B cell (primary cell): ENCODE measurements at regions not wholly inside any gene's neighbourhood (a gene's known extent, or its start where the extent isn't known, plus 50 kb on each side); places are given as distances from the start of the nearest gene placed in this dataset.

Experiments
- CTCF ChIP-seq: fragments of 200-600 bp; IDR thresholded peaks from one replicate; pipeline ENCODE4 v1.8.0; 2022; ENCODE audit warnings: antibody characterized with exemption, mild to moderate bottlenecking
- EZH2 ChIP-seq: IDR thresholded peaks from 2 replicates; pipeline ENCODE4 v1.6.1; 2012; ENCODE audit warnings: borderline replicate concordance, low read depth, mild to moderate bottlenecking, moderate library complexity, low read length; ENCODE audit not compliant: insufficient read depth, poor library complexity, severe bottlenecking

- TF ChIP-seq CTCF, result no peak
- TF ChIP-seq EZH2, result no peak
Observed at GRCh38 chr9:106800701-106801270, 62.2 kb upstream of the ZNF462 start.
